HUES6 (cell line): ENCODE measurements at regions not wholly inside any gene's neighbourhood (a gene's known extent, or its start where the extent isn't known, plus 50 kb on each side); places are given as distances from the start of the nearest gene placed in this dataset.

Source experiments
- H3K27ac ChIP-seq: 2 replicates; pipeline ENCODE4 v1.7.0; 2013; ENCODE audit warnings: low read depth, mild to moderate bottlenecking, low read length, inconsistent platforms
- H3K27me3 ChIP-seq: 2 replicates; pipeline ENCODE4 v1.6.1; 2013; ENCODE audit warnings: low read length; ENCODE audit not compliant: control insufficient read depth, insufficient read depth
- H3K36me3 ChIP-seq: 2 replicates; pipeline ENCODE4 v1.6.1; 2013; ENCODE audit warnings: low read length; ENCODE audit not compliant: control insufficient read depth, insufficient read depth
- H3K4me1 ChIP-seq: 2 replicates; pipeline ENCODE4 v1.6.1; 2013; ENCODE audit warnings: low read length; ENCODE audit not compliant: control insufficient read depth, insufficient read depth
- H3K4me3 ChIP-seq: 2 replicates; pipeline ENCODE4 v1.5.1; 2013; ENCODE audit warnings: low read depth, low read length
- H3K9ac ChIP-seq: one replicate; pipeline ENCODE4 v1.6.1; 2013; ENCODE audit warnings: mild to moderate bottlenecking, low read length
- H3K9me3 ChIP-seq: 2 replicates; pipeline ENCODE4 v1.6.1; 2013; ENCODE audit warnings: low read depth, low read length; ENCODE audit not compliant: control insufficient read depth, insufficient read depth

DNA sequence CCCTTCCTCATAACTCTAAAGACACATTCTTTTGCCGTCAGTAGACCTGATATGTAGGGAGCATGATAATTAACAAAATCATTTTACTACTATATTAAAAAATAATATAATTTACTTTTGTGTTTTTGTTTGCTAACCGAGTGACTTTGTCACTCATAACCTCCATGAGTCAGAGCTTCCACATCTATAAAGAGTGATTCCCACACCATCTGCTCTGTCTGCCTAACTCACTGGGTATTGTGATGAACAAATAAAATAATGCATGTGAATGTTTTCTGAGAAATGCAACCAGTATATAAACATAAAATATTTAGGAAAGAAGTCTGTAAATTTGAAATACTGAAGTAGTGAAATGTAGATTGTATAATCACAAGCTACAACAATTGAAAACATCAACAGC lies 123.4 kb upstream of the DSEL start:
- Histone ChIP-seq H3K4me3 (no peak overlapping the region), H3K9me3 (0 out of 2 replicates have a peak, but pooled peaks cover 2% of the 10 kb centered on the region), H3K36me3 (no peaks in the 10 kb centered on the region), H3K4me1 (peaks cover 11% of the 10 kb centered on the region; the same call in 1 of the 2 replicates), H3K27me3 (no peaks in the 10 kb centered on the region), H3K27ac (no peak overlapping the region), H3K9ac (no peak overlapping the region)

DNA sequence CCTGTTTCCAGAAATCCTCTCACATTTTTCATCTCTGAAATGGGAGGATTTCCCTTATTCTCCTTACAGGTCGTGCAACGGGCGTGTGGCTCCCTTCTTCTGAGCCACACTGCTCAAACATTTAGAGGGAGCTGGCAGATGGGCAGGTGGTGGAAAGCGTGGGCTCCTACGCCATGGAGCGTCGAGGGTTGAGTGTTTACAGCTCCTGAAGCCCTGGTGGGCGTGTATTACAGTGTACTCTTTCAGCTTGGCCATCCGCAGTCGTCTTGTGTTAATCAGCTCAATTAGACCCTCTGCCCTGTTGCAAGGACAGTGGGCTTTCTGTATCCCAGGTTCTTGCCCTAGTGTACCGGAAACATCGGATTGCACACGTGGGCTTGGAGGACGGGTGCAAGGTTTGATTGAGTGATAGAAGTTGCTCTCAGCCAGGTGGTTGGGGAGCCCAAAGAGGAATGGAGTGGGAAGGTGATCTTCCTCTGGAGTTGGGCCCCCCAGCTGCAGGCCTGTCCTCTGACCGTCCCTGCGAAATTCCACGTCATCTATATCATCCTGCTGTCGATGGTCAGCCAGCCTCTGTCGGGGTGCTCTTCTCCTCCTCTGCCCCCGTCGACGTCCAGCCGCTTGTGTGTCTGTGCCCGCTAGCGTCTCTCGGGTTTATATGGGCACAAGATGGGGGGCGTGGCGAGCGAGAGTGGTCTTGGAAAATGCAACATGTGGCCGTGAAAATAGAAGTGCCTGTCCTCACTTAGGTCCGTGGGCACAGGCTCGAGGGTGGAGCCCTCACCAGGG lies 120.3 kb upstream of the DSEL start:
- no peaks in the 10 kb centered on the region for H3K36me3 ChIP-seq

DNA sequence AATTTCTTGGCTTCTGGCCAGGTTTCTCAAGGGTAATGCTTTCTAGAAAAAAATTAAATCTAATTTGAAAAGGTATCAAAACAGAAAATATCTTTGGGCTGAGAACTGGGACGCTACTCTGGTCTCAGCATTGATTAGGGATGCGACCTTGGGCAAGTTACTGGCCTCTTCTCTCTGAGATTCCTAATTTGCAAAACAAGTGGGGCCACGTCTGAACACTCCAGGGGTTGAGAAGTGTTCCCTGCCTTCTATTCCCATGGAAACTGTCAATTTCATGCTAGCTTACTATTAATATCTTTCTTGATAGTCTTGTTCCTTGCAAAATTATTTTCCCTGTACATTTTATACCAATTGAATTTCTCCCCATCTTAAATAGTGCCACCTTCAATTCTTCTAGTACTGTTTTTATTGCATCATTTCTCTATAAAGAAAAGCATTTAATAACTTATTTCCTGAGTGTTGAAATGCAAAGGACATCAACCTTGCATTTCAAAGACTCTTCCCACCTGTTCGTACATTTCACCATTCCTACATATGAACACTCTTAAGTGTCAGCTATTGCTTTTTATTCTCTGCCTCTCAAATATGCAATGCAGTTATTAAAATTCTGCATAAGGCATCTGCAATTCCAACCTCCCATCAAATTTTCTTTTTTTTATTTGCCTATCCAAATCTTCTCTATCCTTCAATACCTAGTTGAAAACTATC lies 118.3 kb upstream of the DSEL start:
- Histone ChIP-seq H3K27me3 (no peaks in the 10 kb centered on the region), H3K9ac (peak overlapping the region; percentile 17), H3K27ac (peak overlapping the region; percentile 73), H3K4me3 (peak overlapping the region; percentile 20; the same call in 1 of the 2 replicates), H3K9me3 (no peaks in the 10 kb centered on the region), H3K4me1 (peaks cover 53% of the 10 kb centered on the region), H3K36me3 (no peaks in the 10 kb centered on the region)

More for the DNA sequence above, 120.3 kb upstream of the DSEL start:
- Histone ChIP-seq H3K9me3 (no peaks in the 10 kb centered on the region), H3K27me3 (no peaks in the 10 kb centered on the region), H3K9ac (no peak overlapping the region), H3K4me3 (no peak overlapping the region), H3K4me1 (peaks cover 41% of the 10 kb centered on the region), H3K27ac (no peak overlapping the region)

DNA sequence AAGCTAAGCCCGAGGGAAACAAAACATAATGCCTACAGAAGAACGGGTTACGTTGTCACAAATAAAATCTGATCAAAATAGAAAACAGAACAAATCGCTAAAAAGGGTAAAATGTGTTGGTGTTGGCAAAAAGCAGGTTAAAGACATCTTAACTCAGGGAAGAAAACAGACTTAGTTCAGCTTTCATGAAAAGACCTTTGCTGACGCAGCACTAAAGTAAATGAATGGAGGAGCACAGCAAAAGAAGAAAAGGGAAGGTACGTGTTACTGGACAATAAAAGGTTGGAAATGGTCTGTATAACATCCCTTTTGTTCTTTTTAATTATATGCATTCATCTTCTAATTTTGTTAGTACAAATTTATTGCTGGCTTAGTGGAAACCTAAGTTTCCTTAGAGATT lies 117.4 kb upstream of the DSEL start:
- H3K27me3 ChIP-seq = no peaks in the 10 kb centered on the region
- no peak overlapping the region for H3K4me3 ChIP-seq
- H3K27ac ChIP-seq = peak overlapping the region; percentile 73
- no peak overlapping the region for H3K9ac ChIP-seq
- H3K36me3 ChIP-seq = no peaks in the 10 kb centered on the region
- H3K9me3 ChIP-seq = no peaks in the 10 kb centered on the region
- peaks cover 53% of the 10 kb centered on the region for H3K4me1 ChIP-seq

DNA sequence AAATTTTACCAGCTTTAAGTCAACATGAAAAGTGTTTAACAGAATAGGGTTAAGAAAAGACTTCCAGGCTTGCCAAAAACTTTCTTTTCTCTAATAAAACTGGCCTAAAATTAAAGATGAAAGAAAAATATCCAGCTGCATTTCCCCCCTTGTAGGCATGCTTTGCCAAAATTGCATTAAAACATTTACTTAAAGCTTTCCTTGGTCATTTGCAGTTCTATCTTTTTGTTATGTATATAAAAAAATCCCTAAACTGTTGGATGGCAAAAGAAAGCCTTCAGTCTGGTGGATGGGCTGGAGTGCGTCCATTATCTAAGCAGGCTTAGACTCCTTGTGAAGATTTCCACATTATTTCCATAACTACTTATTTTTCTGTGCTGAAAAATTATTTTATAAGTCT lies 105.4 kb upstream of the DSEL start:
- no peaks in the 10 kb centered on the region for H3K36me3 ChIP-seq
- no peak overlapping the region for H3K27ac ChIP-seq
- no peak overlapping the region for H3K4me3 ChIP-seq
- H3K4me1 ChIP-seq = no peaks in the 10 kb centered on the region
- no peaks in the 10 kb centered on the region for H3K27me3 ChIP-seq
- no peaks in the 10 kb centered on the region for H3K9me3 ChIP-seq
- H3K9ac ChIP-seq = no peak overlapping the region

DNA sequence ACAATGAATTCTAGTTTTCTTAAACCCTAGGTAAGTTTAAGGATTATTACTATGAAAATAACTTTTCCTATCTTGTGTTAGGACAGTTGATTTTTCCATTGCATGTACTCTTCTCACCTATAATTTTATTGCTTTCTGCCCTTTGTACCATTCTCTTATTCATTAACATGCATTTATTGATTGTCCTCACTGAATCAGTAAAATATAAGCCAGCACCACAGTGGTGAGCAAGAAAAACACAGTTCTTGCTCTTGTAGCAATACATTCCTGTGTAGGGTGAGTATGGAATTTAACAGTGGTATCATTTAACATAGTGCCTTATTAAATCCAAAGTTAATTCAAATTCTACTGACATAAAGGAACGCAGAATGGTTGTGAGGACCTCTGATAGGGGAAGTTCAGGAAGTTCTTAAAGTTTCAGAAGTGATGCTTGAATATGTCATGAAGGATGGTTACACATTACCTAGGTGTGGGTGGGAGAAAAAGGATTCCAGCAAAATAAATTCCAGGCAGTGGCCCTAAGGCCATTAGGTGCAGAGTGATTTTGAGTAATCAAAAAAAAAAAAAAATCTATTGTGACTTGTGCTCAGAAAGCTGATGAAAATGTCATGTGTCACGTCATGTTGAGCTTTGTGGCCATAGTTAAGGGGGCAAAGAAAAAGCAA lies 104.7 kb upstream of the DSEL start:
- Histone ChIP-seq H3K4me3 (no peak overlapping the region), H3K4me1 (no peaks in the 10 kb centered on the region), H3K36me3 (no peaks in the 10 kb centered on the region), H3K9me3 (no peaks in the 10 kb centered on the region), H3K9ac (no peak overlapping the region), H3K27me3 (no peaks in the 10 kb centered on the region), H3K27ac (no peak overlapping the region)

DNA sequence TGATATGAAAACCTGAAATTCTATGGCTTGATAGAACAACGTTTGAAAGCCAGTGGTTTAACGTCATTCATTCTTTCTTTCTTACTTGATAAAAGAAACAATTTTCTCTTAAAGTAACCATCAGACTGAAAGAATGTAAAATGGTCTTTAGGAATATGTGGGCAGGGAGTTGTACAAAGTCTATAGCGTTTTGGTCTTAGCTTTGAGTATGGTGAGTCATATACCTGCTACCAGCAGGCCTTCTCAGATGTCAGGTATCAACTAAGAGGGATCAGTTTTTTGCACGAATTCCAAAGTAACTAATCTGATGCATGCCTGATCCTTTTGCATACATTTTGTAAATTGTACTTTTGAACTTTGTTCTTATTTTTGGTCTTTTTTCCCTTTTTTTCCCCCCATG lies 101.5 kb upstream of the DSEL start:
- Histone ChIP-seq H3K4me3 (no peak overlapping the region), H3K27me3 (no peaks in the 10 kb centered on the region), H3K9me3 (0 out of 2 replicates have a peak, but pooled peaks cover 2% of the 10 kb centered on the region), H3K36me3 (no peaks in the 10 kb centered on the region), H3K27ac (no peak overlapping the region), H3K9ac (no peak overlapping the region), H3K4me1 (no peaks in the 10 kb centered on the region)

DNA sequence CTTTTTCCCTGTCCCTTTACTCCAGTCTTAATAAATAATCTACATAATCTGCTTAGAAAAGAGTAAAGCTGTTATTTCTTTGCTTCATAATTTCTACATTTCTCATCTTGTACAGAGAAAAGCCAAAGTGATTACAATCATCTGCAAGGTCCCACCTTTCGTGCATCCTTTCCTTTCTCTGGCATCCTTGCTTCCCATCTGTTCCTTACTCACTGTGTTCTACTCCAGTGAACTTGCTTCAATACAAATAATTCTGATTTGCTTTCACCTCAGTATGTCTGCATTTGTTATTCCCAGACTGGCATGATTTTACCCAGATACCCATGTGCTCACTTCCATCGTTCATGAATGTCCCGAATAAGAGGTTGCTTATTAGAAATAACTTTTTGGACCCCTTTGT lies 99.4 kb upstream of the DSEL start:
- Histone ChIP-seq H3K9ac (no peak overlapping the region), H3K9me3 (0 out of 2 replicates have a peak, but pooled peaks cover 2% of the 10 kb centered on the region), H3K27ac (no peak overlapping the region), H3K4me3 (no peak overlapping the region), H3K27me3 (no peaks in the 10 kb centered on the region), H3K4me1 (no peaks in the 10 kb centered on the region), H3K36me3 (no peaks in the 10 kb centered on the region)

DNA sequence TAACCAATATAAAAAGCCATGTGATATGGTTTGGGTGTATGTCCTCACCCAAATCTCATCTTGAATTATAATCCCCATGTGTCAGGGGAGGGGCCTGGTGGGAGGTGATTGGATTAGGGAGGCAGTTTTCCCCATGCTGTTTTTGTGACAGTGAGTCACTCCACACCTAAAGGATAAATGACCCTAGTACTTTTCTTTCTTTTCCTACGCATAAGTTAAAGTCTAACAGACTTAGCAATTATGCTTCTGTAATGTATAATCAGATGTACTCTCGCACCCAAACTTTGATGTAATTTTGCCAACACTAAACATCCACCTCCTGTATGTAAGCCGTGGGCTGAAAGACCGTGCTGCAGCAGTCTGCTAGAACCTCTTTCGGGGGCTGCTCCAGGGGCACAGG lies 97.2 kb upstream of the DSEL start:
- no peaks in the 10 kb centered on the region for H3K27me3 ChIP-seq
- no peaks in the 10 kb centered on the region for H3K36me3 ChIP-seq
- H3K27ac ChIP-seq = no peak overlapping the region
- H3K9ac ChIP-seq = no peak overlapping the region
- peaks cover 16% of the 10 kb centered on the region for H3K4me1 ChIP-seq
- H3K4me3 ChIP-seq = no peak overlapping the region
- 0 out of 2 replicates have a peak, but pooled peaks cover 2% of the 10 kb centered on the region for H3K9me3 ChIP-seq

DNA sequence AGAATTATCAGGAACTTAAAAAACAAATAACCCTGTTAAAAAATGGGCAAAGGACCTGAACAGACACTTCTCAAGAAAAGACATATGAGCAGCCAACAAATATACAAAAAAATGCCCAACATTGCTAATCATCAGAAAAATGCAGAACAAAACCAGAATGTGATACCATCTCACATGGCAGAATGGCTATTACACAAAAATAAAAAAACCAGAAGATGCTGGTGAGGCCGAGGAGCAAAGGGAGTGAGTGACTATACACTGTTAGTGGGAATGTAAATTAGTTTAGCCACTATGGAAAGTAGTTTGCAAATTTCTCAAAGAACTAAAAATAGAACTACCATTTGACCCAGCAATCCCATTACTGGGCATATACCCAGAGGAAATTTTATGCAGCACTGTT lies 95.8 kb upstream of the DSEL start:
- H3K4me1 ChIP-seq = peaks cover 16% of the 10 kb centered on the region
- H3K27ac ChIP-seq = no peak overlapping the region
- H3K9ac ChIP-seq = no peak overlapping the region
- H3K9me3 ChIP-seq = 0 out of 2 replicates have a peak, but pooled peaks cover 2% of the 10 kb centered on the region
- no peaks in the 10 kb centered on the region for H3K36me3 ChIP-seq
- no peaks in the 10 kb centered on the region for H3K27me3 ChIP-seq
- no peak overlapping the region for H3K4me3 ChIP-seq
